Ishikawa (cell line): ENCODE measurements at regions not wholly inside any gene's neighbourhood (a gene's known extent, or its start where the extent isn't known, plus 50 kb on each side); places are given as distances from the start of the nearest gene placed in this dataset.

Experiments
- EP300 ChIP-seq: IDR thresholded peaks from 2 replicates; pipeline ENCODE4 v1.6.1; 2012; ENCODE audit warnings: borderline replicate concordance
- RAD21 ChIP-seq: IDR thresholded peaks from 2 replicates; pipeline ENCODE4 v1.6.1; 2012; ENCODE audit warnings: low read depth
- TAF1 ChIP-seq: IDR thresholded peaks from 2 replicates; pipeline ENCODE4 v1.6.1; 2012; ENCODE audit warnings: low read depth, mild to moderate bottlenecking
- TEAD4 ChIP-seq: IDR thresholded peaks from 2 replicates; pipeline ENCODE4 v1.6.1; 2012
- TF ChIP-seq, protein P1 (sequence below): IDR thresholded peaks from 2 replicates; pipeline ENCODE4 v1.6.1; 2012

DNA sequence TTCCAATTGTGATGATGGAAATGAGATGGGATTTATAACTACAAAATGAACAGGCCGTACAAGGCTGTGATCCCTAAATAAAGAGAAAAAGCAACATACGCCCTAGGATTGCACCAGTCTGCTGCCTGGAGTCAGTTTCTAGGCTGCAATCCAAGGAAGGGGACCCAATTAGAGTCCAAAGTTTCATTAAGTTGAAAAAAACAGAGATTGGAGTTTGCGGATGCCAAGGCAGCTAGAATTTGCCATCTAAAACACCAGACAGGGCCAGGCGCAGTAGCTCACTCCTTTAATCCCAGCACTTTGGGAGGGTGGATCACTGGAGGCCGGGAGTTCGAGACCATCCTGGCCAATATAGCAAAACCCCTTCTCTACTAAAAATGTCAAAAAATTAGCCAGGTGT lies 661.0 kb downstream of the RPS29 start:
- TF ChIP-seq TEAD4 (no peak), EP300 (no peak), RAD21 (no peak), TAF1 (no peak)
- TF ChIP-seq, protein P1, sequence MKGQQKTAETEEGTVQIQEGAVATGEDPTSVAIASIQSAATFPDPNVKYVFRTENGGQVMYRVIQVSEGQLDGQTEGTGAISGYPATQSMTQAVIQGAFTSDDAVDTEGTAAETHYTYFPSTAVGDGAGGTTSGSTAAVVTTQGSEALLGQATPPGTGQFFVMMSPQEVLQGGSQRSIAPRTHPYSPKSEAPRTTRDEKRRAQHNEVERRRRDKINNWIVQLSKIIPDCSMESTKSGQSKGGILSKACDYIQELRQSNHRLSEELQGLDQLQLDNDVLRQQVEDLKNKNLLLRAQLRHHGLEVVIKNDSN = no peak
